Panc1 (cell line): ENCODE measurements at regions not wholly inside any gene's neighbourhood (a gene's known extent, or its start where the extent isn't known, plus 50 kb on each side); places are given as distances from the start of the nearest gene placed in this dataset.

Source experiments
- CTCF ChIP-seq: fragments of 450-650 bp; IDR thresholded peaks from 2 replicates; pipeline ENCODE4 v1.5.1; 2017; ENCODE audit warnings: mild to moderate bottlenecking
- POLR2AphosphoS5 ChIP-seq: IDR thresholded peaks from 2 replicates; pipeline ENCODE4 v1.6.1; 2012; ENCODE audit warnings: mild to moderate bottlenecking, low read depth, low read length, moderate library complexity
- SIN3A ChIP-seq: IDR thresholded peaks from 2 replicates; pipeline ENCODE4 v1.6.1; 2012; ENCODE audit warnings: low read depth, mild to moderate bottlenecking, low read length, moderate library complexity, borderline replicate concordance; ENCODE audit not compliant: insufficient read depth
- TCF7L2 ChIP-seq: IDR thresholded peaks from 2 replicates; pipeline ENCODE4 v1.6.1; 2011; ENCODE audit warnings: mild to moderate bottlenecking, low read depth, low read length, inconsistent platforms

GRCh38 chr15:70427167-70428120 is 329.7 kb upstream of the TLE3 start:
- TF ChIP-seq CTCF (no peak), SIN3A (no peak), TCF7L2 (peak; percentile 43; the same call in 1 of the 2 replicates), POLR2AphosphoS5 (peak; percentile 27; the same call in 1 of the 2 replicates)
